ENCODE measurements at regions not wholly inside any gene's neighbourhood (a gene's known extent, or its start where the extent isn't known, plus 50 kb on each side); places are given as distances from the start of the nearest gene placed in this dataset.

GRCh38 chr4:28890949-28891775 is 1829.0 kb upstream of the PCDH7 start:
- peaks cover 20% of the 10 kb centered on the region for H3K9me3 Mint-ChIP-seq
- no peaks in the 10 kb centered on the region for H3K36me3 Mint-ChIP-seq (ENCODE audit: low read depth)
- no peak overlapping the region for H3K4me3 Mint-ChIP-seq
- no peaks in the 10 kb centered on the region for H3K4me1 Mint-ChIP-seq (ENCODE audit: low read depth)
- intact Hi-C loops (cut with micrococcal nuclease) = no loop called here
- no peak overlapping the region for H3K27ac Mint-ChIP-seq
- no peaks in the 10 kb centered on the region for H3K27me3 Mint-ChIP-seq

DNA sequence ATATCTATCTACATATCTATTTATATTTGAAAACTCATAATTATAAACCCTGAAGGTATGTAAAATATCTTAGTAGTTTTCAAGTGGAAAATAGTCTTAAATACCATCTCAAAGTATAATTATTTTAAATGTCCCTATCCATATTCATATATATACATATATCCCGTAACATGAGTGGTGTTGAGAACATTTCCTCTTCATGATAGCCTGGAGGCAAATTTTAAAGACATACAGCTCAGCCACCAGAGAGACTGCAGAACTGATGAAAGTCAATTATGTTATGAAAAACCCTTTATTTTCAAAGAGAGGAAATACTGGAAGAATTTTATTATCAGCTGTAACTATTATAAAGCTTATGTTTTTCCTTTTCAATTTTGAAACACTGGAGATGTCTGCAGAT is 1806.7 kb upstream of the PCDH7 start:
- H3K36me3 Mint-ChIP-seq (ENCODE audit: low read depth) = no peaks in the 10 kb centered on the region

GRCh38 chr4:28916585-28916984 is 1803.6 kb upstream of the PCDH7 start:
- Mint-ChIP-seq H3K36me3 (ENCODE audit: low read depth) (no peaks in the 10 kb centered on the region), H3K27ac (no peak overlapping the region), H3K9me3 (peaks cover 37% of the 10 kb centered on the region), H3K4me3 (no peak overlapping the region), H3K27me3 (no peaks in the 10 kb centered on the region), H3K4me1 (ENCODE audit: low read depth) (no peaks in the 10 kb centered on the region)
- intact Hi-C loops (cut with micrococcal nuclease) = no loop called here

More for the DNA sequence above, 1806.7 kb upstream of the PCDH7 start:
- no peaks in the 10 kb centered on the region for H3K4me1 Mint-ChIP-seq (ENCODE audit: low read depth)
- peaks cover 14% of the 10 kb centered on the region for H3K9me3 Mint-ChIP-seq
- intact Hi-C loops (cut with micrococcal nuclease) = no loop called here
- H3K4me3 Mint-ChIP-seq = no peak overlapping the region
- no peaks in the 10 kb centered on the region for H3K27me3 Mint-ChIP-seq
- H3K27ac Mint-ChIP-seq = no peak overlapping the region

- H3K27me3 Mint-ChIP-seq = no peaks in the 10 kb centered on the region
- H3K27ac Mint-ChIP-seq = no peak overlapping the region
- H3K9me3 Mint-ChIP-seq = peaks cover 37% of the 10 kb centered on the region
- no peaks in the 10 kb centered on the region for H3K36me3 Mint-ChIP-seq (ENCODE audit: low read depth)
- no peak overlapping the region for H3K4me3 Mint-ChIP-seq
- no peaks in the 10 kb centered on the region for H3K4me1 Mint-ChIP-seq (ENCODE audit: low read depth)
- intact Hi-C loops (cut with micrococcal nuclease) = no loop called here
Measured at GRCh38 chr4:28918871-28919270, 1801.3 kb upstream of the PCDH7 start.

GRCh38 chr4:28921886-28922285 is 1798.3 kb upstream of the PCDH7 start:
- Mint-ChIP-seq H3K36me3 (ENCODE audit: low read depth) (no peaks in the 10 kb centered on the region), H3K4me3 (no peak overlapping the region), H3K27ac (no peak overlapping the region), H3K9me3 (peaks cover 29% of the 10 kb centered on the region), H3K4me1 (ENCODE audit: low read depth) (no peaks in the 10 kb centered on the region), H3K27me3 (no peaks in the 10 kb centered on the region)
- intact Hi-C loops (cut with micrococcal nuclease) = no loop called here

GRCh38 chr4:28926156-28926555 is 1794.0 kb upstream of the PCDH7 start:
- Mint-ChIP-seq H3K36me3 (ENCODE audit: low read depth) (no peaks in the 10 kb centered on the region), H3K4me3 (no peak overlapping the region), H3K9me3 (no peaks in the 10 kb centered on the region), H3K27me3 (no peaks in the 10 kb centered on the region), H3K27ac (no peak overlapping the region), H3K4me1 (ENCODE audit: low read depth) (no peaks in the 10 kb centered on the region)
- intact Hi-C loops (cut with micrococcal nuclease) = no loop called here

DNA sequence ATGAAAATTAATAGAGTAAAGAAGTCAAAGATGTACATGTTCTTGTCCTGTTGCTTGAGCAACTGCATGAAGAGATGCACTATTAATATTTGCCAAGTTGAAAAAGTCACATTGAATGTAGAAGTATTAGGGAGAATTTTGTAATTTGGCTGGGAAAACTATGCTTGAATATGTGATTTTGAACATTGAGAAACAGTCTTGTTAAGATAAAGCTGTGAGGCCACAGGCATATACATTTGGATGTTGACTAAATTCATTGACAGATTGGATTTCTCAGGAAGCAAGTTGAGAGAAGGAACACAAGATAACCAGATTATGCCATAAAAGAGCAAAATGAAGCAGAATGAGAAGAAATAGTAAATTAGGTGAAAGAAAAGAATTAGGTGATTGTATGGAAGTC is 1777.5 kb upstream of the PCDH7 start:
- intact Hi-C loops (cut with micrococcal nuclease) = no loop called here
- H3K36me3 Mint-ChIP-seq (ENCODE audit: low read depth) = no peaks in the 10 kb centered on the region
- peaks cover 12% of the 10 kb centered on the region for H3K9me3 Mint-ChIP-seq
- no peaks in the 10 kb centered on the region for H3K4me1 Mint-ChIP-seq (ENCODE audit: low read depth)
- no peak overlapping the region for H3K4me3 Mint-ChIP-seq
- H3K27ac Mint-ChIP-seq = no peak overlapping the region
- no peaks in the 10 kb centered on the region for H3K27me3 Mint-ChIP-seq

- H3K27ac Mint-ChIP-seq = no peak overlapping the region
- peaks cover 4% of the 10 kb centered on the region for H3K9me3 Mint-ChIP-seq
- intact Hi-C loops (cut with micrococcal nuclease) = no loop called here
- H3K4me3 Mint-ChIP-seq = no peak overlapping the region
- no peaks in the 10 kb centered on the region for H3K4me1 Mint-ChIP-seq (ENCODE audit: low read depth)
- no peaks in the 10 kb centered on the region for H3K27me3 Mint-ChIP-seq
- H3K36me3 Mint-ChIP-seq (ENCODE audit: low read depth) = no peaks in the 10 kb centered on the region
Measured at GRCh38 chr4:28947374-28947773, 1772.8 kb upstream of the PCDH7 start.

DNA sequence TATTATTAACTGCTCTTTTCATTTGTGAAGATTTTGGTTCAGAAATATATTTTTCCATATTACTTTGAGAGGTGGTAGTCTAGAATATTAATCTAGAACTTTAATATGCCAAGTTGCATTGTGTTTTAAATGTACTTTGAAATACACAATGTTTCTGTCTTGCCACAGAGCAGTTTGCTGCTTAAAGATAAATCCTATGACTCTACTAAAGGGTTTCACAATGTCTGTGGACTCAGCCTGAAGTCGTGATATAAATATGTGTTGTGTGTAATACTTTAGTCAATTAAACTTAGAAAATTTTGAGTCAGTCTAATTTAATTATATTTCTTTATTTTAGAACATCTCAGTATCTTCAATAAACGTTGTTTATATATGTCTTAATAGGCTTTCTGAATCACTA is 1771.7 kb upstream of the PCDH7 start:
- Mint-ChIP-seq H3K4me3 (no peak overlapping the region), H3K4me1 (ENCODE audit: low read depth) (no peaks in the 10 kb centered on the region), H3K27me3 (no peaks in the 10 kb centered on the region), H3K9me3 (no peaks in the 10 kb centered on the region), H3K36me3 (ENCODE audit: low read depth) (no peaks in the 10 kb centered on the region), H3K27ac (no peak overlapping the region)
- intact Hi-C loops (cut with micrococcal nuclease) = no loop called here

GRCh38 chr4:28966982-28967381 is 1753.2 kb upstream of the PCDH7 start:
- intact Hi-C loops (cut with micrococcal nuclease) = no loop called here
- Mint-ChIP-seq H3K36me3 (ENCODE audit: low read depth) (no peaks in the 10 kb centered on the region), H3K4me3 (no peak overlapping the region), H3K9me3 (no peaks in the 10 kb centered on the region), H3K27ac (no peak overlapping the region), H3K4me1 (ENCODE audit: low read depth) (no peaks in the 10 kb centered on the region), H3K27me3 (no peaks in the 10 kb centered on the region)

- intact Hi-C loops (cut with micrococcal nuclease) = no loop called here
- Mint-ChIP-seq H3K36me3 (ENCODE audit: low read depth) (no peaks in the 10 kb centered on the region), H3K4me3 (no peak overlapping the region), H3K9me3 (no peaks in the 10 kb centered on the region), H3K27me3 (no peaks in the 10 kb centered on the region), H3K4me1 (ENCODE audit: low read depth) (no peaks in the 10 kb centered on the region), H3K27ac (no peak overlapping the region)
Measured at GRCh38 chr4:28973587-28974350, 1746.4 kb upstream of the PCDH7 start.

DNA sequence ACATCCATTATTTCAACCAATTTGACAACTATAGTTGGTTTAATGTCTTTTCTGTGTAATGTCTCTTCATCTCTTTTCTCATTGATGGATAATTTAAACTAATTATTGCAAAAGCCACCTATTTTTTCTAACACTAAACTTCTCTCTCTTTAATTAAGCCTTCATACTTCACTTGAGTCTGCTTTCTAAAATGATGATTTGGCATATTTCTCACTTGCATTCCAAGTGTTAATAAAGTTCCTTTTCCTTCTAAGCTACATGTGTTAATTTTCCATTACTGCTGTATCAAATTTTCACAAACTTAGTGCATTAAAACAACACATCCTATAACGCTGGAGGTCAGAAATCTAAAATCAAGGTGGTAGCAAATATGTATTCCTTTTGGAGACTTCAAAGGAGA is 1743.8 kb upstream of the PCDH7 start:
- H3K36me3 Mint-ChIP-seq (ENCODE audit: low read depth) = no peaks in the 10 kb centered on the region
- intact Hi-C loops (cut with micrococcal nuclease) = no loop called here
- H3K4me3 Mint-ChIP-seq = no peak overlapping the region
- no peaks in the 10 kb centered on the region for H3K9me3 Mint-ChIP-seq
- H3K27ac Mint-ChIP-seq = no peak overlapping the region
- H3K4me1 Mint-ChIP-seq (ENCODE audit: low read depth) = no peaks in the 10 kb centered on the region
- H3K27me3 Mint-ChIP-seq = no peaks in the 10 kb centered on the region

DNA sequence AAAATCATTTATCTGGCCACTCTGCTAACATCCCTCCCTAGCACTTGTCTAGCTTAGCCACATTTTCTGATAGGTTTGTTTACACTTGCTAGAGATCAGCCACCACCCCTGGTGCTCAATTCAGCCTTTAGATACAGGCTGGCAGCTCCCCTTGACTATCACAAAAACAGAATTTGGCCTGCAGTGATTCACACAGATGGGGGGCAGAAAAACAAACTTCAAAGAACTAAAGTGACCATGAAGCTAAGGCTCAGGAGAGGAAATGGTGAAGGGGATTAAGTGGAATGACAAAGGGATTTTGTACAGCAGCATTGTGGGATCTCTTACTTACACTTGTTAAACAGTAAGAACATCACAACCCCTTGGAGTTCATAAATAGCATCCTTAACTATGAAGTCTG is 1718.0 kb upstream of the PCDH7 start:
- H3K4me3 Mint-ChIP-seq = no peak overlapping the region
- H3K36me3 Mint-ChIP-seq (ENCODE audit: low read depth) = no peaks in the 10 kb centered on the region
- H3K27me3 Mint-ChIP-seq = no peaks in the 10 kb centered on the region
- H3K27ac Mint-ChIP-seq = no peak overlapping the region
- H3K9me3 Mint-ChIP-seq = peaks cover 23% of the 10 kb centered on the region
- intact Hi-C loops (cut with micrococcal nuclease) = no loop called here
- no peaks in the 10 kb centered on the region for H3K4me1 Mint-ChIP-seq (ENCODE audit: low read depth)

DNA sequence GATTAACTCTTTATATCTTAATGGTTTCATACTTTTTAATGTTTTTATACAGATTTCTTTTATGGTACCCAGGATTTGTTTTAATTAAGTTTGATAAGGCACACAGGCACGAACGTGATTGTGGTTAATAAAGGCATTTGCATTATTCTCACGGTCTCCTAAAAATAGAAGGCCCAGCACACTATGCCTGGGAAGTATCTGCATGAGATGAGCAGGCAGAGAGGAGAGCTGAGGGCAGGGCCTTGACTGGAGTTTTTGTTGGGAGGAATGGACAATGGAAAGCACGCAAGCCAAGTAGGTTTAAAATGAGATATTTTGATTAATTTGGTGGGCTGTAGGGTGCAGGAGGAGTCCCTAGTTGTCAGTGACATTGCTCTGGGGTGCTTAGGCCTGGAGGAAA is 1714.3 kb upstream of the PCDH7 start:
- H3K27ac Mint-ChIP-seq = no peak overlapping the region
- H3K36me3 Mint-ChIP-seq (ENCODE audit: low read depth) = no peaks in the 10 kb centered on the region
- H3K4me3 Mint-ChIP-seq = no peak overlapping the region
- no peaks in the 10 kb centered on the region for H3K4me1 Mint-ChIP-seq (ENCODE audit: low read depth)
- intact Hi-C loops (cut with micrococcal nuclease) = no loop called here
- peaks cover 8% of the 10 kb centered on the region for H3K9me3 Mint-ChIP-seq
- H3K27me3 Mint-ChIP-seq = no peaks in the 10 kb centered on the region

Data from dendritic cell treated with granulocyte-macrophage colony-stimulating factor and Interleukin-4, amounts not matched to agents 40 ng/mL and 50 ng/mL, for 4 days (primary cell).